ENCODE measurements at regions not wholly inside any gene's neighbourhood (a gene's known extent, or its start where the extent isn't known, plus 50 kb on each side); places are given as distances from the start of the nearest gene placed in this dataset.
A peak's percentile ranks its signal among the peaks of the same experiment; 100 is the strongest.

GRCh38 chr3:22939349-22939748 is 263.8 kb upstream of the UBE2E2 start:
- Histone ChIP-seq H3K36me3 (no peaks in the 10 kb centered on the region), H3K4me3 (no peak overlapping the region), H3K27ac (peak overlapping the region in 1 of 5 donors; percentile 55), H3K9me3 (no peaks in the 10 kb centered on the region), H3K4me1 (peaks cover 0 to 9% (median 4%) of the 10 kb centered on the region in 4 donors), H3K27me3 (no peaks in the 10 kb centered on the region)
- peak in 1 of 2 donors; percentile 25 for DNase-seq
- intact Hi-C loops (cut with DNase I; ENCODE audit: low total_unique reads) = no loop called here
- no peak for TF ChIP-seq POLR2AphosphoS5 (IDR thresholded peaks at IDR 0.05)
- TF ChIP-seq EP300 (IDR thresholded peaks at IDR 0.05) = no peak
- TF ChIP-seq POLR2A (IDR thresholded peaks at IDR 0.05) = no peak
- TF ChIP-seq CTCF (IDR thresholded peaks at IDR 0.05) = no peak
- 61 to 78% (median 74%) methylated on average over 2 of the region's 2 CpGs for WGBS, 5 donors

GRCh38 chr3:22940285-22940684 is 262.8 kb upstream of the UBE2E2 start:
- TF ChIP-seq EP300 (IDR thresholded peaks at IDR 0.05) (no peak), POLR2A (IDR thresholded peaks at IDR 0.05) (no peak), POLR2AphosphoS5 (IDR thresholded peaks at IDR 0.05) (no peak), CTCF (IDR thresholded peaks at IDR 0.05) (no peak)
- Histone ChIP-seq H3K27me3 (no peaks in the 10 kb centered on the region), H3K4me3 (no peak overlapping the region), H3K27ac (peak overlapping the region in 1 of 5 donors; percentile 6), H3K4me1 (peaks cover 0 to 9% (median 4%) of the 10 kb centered on the region in 4 donors), H3K9me3 (no peaks in the 10 kb centered on the region), H3K36me3 (no peaks in the 10 kb centered on the region)
- DNase-seq = no peak
- WGBS, 5 donors = 64 to 87% (median 82%) methylated on average over 7 of the region's 7 CpGs
- intact Hi-C loops (cut with DNase I; ENCODE audit: low total_unique reads) = no loop called here

- no peak overlapping the region for H3K27ac ChIP-seq
- H3K4me3 ChIP-seq = no peak overlapping the region
- H3K27me3 ChIP-seq = no peaks in the 10 kb centered on the region
- H3K36me3 ChIP-seq = no peaks in the 10 kb centered on the region
- H3K9me3 ChIP-seq = no peaks in the 10 kb centered on the region
- DNase-seq = no peak
- intact Hi-C loops (cut with DNase I; ENCODE audit: low total_unique reads) = no loop called here
- peaks cover 0 to 9% (median 2%) of the 10 kb centered on the region in 4 donors for H3K4me1 ChIP-seq
- no peak for TF ChIP-seq POLR2AphosphoS5 (IDR thresholded peaks at IDR 0.05)
- no peak for TF ChIP-seq EP300 (IDR thresholded peaks at IDR 0.05)
- no peak for TF ChIP-seq POLR2A (IDR thresholded peaks at IDR 0.05)
- TF ChIP-seq CTCF (IDR thresholded peaks at IDR 0.05) = no peak
These were observed 260.1 kb upstream of the UBE2E2 start for GRCh38 chr3:22942981-22943380.

GRCh38 chr3:22947851-22948250 is 255.3 kb upstream of the UBE2E2 start:
- Histone ChIP-seq H3K27ac (no peak overlapping the region), H3K9me3 (peaks cover 0 to 11% (median 0%) of the 10 kb centered on the region in 4 donors), H3K4me3 (no peak overlapping the region), H3K4me1 (peaks cover 0 to 5% (median 0%) of the 10 kb centered on the region in 4 donors), H3K36me3 (no peaks in the 10 kb centered on the region), H3K27me3 (no peaks in the 10 kb centered on the region)
- 64 to 75% (median 73%) methylated on average over 2 of the region's 2 CpGs for WGBS, 5 donors
- intact Hi-C loops (cut with DNase I; ENCODE audit: low total_unique reads) = no loop called here
- DNase-seq = peak in 1 of 2 donors; percentile 28
- no peak for TF ChIP-seq POLR2A (IDR thresholded peaks at IDR 0.05)

GRCh38 chr3:22951910-22952309 is 251.2 kb upstream of the UBE2E2 start:
- TF ChIP-seq CTCF (IDR thresholded peaks at IDR 0.05) (no peak), POLR2A (IDR thresholded peaks at IDR 0.05) (no peak), POLR2AphosphoS5 (IDR thresholded peaks at IDR 0.05) (no peak), EP300 (IDR thresholded peaks at IDR 0.05) (no peak)
- H3K4me1 ChIP-seq = peaks cover 0 to 5% (median 0%) of the 10 kb centered on the region in 4 donors
- intact Hi-C loops (cut with DNase I; ENCODE audit: low total_unique reads) = no loop called here
- no peaks in the 10 kb centered on the region for H3K36me3 ChIP-seq
- no peak overlapping the region for H3K4me3 ChIP-seq
- DNase-seq = peak in 1 of 2 donors; percentile 62
- peaks cover 0 to 12% (median 2%) of the 10 kb centered on the region in 4 donors for H3K9me3 ChIP-seq
- no peak overlapping the region for H3K27ac ChIP-seq
- H3K27me3 ChIP-seq = no peaks in the 10 kb centered on the region

All from stomach (tissue), 8 donors.